Activated CD4-positive, alpha-beta T cell treated with anti-CD3 and anti-CD28 coated beads, Interleukin-2, Interleukin-6, amounts not matched to agents 100 ng/mL and 50 ng/mL, durations not matched to agents 16 hours and 8 hours (primary cell): ENCODE measurements at regions not wholly inside any gene's neighbourhood (a gene's known extent, or its start where the extent isn't known, plus 50 kb on each side); places are given as distances from the start of the nearest gene placed in this dataset.

Experiments used
- DNase-seq: peaks from one replicate; pipeline ENCODE4 v3.0.0-alpha.2; 2020

- DNase-seq = no peak
Measured at GRCh38 chr10:75294031-75294437, 58.3 kb upstream of the COMTD1 start.

DNA sequence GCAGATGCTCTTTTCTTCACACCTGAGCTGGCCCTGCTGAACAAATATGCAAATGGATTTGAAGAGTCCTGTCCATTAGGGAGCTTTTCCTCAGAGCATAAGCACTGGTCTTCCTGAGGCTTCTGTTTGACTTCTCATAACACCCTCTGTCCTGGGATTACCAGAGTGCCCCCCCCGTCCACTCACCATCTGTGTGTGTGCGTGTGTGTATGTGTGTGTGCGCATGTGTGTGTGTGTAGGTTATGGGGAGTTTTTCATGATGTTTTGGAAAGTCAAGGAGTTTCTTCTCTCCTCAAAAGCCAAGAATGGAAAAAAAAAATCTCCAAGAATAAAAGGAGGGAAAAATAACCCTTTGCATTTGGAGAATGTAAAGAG is 57.7 kb upstream of the COMTD1 start:
- no peak for DNase-seq

DNA sequence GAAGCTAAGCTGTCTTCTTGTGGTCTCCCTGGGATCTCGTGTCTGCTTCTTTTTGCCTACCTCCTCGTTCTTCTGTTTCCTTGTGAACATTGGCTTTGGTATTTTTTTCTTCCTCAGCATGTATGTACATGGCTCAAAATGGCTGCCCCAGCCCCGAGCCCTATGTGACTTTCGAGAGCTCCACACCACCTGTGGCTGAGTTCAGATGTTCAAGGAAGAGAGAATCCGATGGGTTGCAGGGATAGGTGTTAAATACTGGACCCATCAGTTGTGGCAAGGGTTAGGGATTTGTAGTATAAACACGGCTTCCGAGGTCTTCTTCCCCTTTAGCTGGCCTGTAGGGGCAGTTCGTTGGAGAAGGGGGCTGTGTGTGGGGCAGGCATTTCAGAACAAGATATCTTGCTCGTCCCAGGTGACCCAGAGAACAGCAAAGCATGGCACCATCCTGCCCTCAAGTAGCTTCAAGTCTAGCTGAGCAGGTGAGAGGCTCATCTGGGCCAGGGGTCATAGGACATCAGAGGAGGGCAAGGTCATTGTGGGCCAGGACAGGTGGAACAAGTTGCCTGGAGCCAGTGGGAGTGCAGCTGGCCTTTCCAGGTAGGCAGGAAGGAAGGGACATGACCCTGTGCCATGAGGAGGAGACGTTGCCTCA is 57.2 kb upstream of the COMTD1 start:
- no peak for DNase-seq

- no peak for DNase-seq
Measured at GRCh38 chr10:75291805-75292204, 56.0 kb upstream of the COMTD1 start.

GRCh38 chr10:75288140-75288711 is 52.5 kb upstream of the COMTD1 start:
- no peak for DNase-seq

DNA sequence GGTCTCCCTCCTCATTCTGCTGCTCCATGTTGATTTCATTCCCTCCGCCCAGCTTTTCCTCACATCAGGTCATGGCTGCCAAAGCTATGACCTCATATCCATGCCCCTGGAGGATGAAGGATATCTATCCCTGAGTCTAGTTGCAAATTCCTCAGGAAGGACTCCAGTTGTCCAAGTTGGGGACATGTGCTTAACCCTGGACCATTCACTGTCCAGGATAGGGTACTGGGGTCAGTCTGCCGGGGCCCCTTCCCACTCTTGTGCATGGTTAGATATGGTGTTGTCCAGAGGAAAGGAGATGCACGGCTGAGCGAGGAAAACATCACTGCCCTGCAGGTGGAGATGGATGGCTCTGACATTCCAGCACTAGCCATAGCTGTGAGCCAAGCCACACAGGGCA is 51.9 kb upstream of the COMTD1 start:
- DNase-seq = no peak

DNA sequence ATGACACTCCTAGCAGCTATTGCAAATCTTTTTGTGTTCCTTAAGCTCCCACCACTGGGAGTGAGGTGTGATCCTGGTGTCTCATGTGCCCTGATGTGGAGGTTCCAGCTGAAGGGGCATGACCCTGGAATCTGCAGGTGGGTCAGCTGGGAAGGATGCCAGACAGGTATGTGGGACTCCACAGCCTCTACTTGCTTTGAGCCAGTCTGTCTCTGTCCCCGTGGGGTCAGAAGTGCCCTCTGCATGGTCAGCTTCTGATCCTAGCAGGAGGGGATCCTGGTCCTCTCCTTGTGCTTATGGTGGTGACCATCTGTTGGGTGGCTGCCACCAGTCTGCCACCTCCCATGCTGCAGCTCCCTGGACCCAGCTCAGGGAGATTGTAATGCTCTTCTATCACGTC is 51.1 kb upstream of the COMTD1 start:
- no peak for DNase-seq
